HG03064 (cell line): ENCODE measurements at regions not wholly inside any gene's neighbourhood (a gene's known extent, or its start where the extent isn't known, plus 50 kb on each side); places are given as distances from the start of the nearest gene placed in this dataset.
"Not testable (repeated sequence)": the region's sequence is repeated elsewhere in the genome, so short reads cannot be mapped to it uniquely, and the experiment has no call there.

Source experiments
- ATAC-seq: cut with Tn5 transposase; IDR thresholded peaks from one replicate; pipeline ENCODE4 v1.9.1; 2021; ENCODE audit warnings: low read depth; ENCODE audit not compliant: unreplicated experiment

GRCh38 chr5:142259758-142260157 is 65.1 kb downstream of the SPRY4 start:
- ATAC-seq = no peak

- ATAC-seq = no peak
Observed at GRCh38 chr5:142255831-142256230, 69.0 kb downstream of the SPRY4 start.

- no peak for ATAC-seq
Observed at GRCh38 chr5:142254431-142254830, 70.4 kb downstream of the SPRY4 start.

- ATAC-seq = no peak
Observed at GRCh38 chr5:142253938-142254337, 70.9 kb downstream of the SPRY4 start.

- no peak for ATAC-seq
Observed at GRCh38 chr5:142250119-142250518, 74.7 kb downstream of the SPRY4 start.

- no peak for ATAC-seq
Observed at GRCh38 chr5:142248853-142249462, 75.9 kb downstream of the SPRY4 start.

GRCh38 chr5:142246258-142246657 is 78.6 kb downstream of the SPRY4 start:
- ATAC-seq = no peak

GRCh38 chr5:142245786-142246185 is 79.0 kb downstream of the SPRY4 start:
- ATAC-seq = no peak

- ATAC-seq = no peak
Observed at GRCh38 chr5:142244440-142244839, 80.4 kb downstream of the SPRY4 start.

GRCh38 chr5:142242272-142242671 is 82.5 kb downstream of the SPRY4 start:
- no peak for ATAC-seq

- no peak for ATAC-seq
Observed at GRCh38 chr5:142239394-142240159, 85.2 kb downstream of the SPRY4 start.

- ATAC-seq = no peak
Observed at GRCh38 chr5:142237707-142238106, 87.1 kb downstream of the SPRY4 start.

GRCh38 chr5:142236673-142237290 is 88.0 kb downstream of the SPRY4 start:
- ATAC-seq = not testable (repeated sequence)

- no peak for ATAC-seq
Observed at GRCh38 chr5:142235870-142236672, 88.8 kb downstream of the SPRY4 start.

- no peak for ATAC-seq
Observed at GRCh38 chr5:142235050-142235797, 89.6 kb downstream of the SPRY4 start.

- no peak for ATAC-seq
Observed at GRCh38 chr5:142233083-142234032, 91.5 kb downstream of the SPRY4 start.

GRCh38 chr5:142230949-142231348 is 93.9 kb downstream of the SPRY4 start:
- ATAC-seq = not testable (repeated sequence)

GRCh38 chr5:142225141-142225540 is 99.7 kb downstream of the SPRY4 start:
- ATAC-seq = no peak

GRCh38 chr5:142222866-142223558 is 101.8 kb downstream of the SPRY4 start:
- ATAC-seq = peak; percentile 26
